Erythroblast (primary cell): ENCODE measurements at regions not wholly inside any gene's neighbourhood (a gene's known extent, or its start where the extent isn't known, plus 50 kb on each side); places are given as distances from the start of the nearest gene placed in this dataset.

Source experiments
- GATA1 ChIP-seq: IDR thresholded peaks from 2 replicates; pipeline ENCODE4 v1.6.1; 2011; ENCODE audit warnings: low read depth, mild to moderate bottlenecking, control low read depth, low read length, moderate library complexity
- POLR2A ChIP-seq: IDR thresholded peaks from 2 replicates; pipeline ENCODE4 v1.6.1; 2011; ENCODE audit warnings: mild to moderate bottlenecking, low read length

GRCh38 chr16:80362816-80363215 lies 178.0 kb upstream of the DYNLRB2 start:
- TF ChIP-seq POLR2A (no peak), GATA1 (no peak)
